ENCODE measurements at regions not wholly inside any gene's neighbourhood (a gene's known extent, or its start where the extent isn't known, plus 50 kb on each side); places are given as distances from the start of the nearest gene placed in this dataset.

DNA sequence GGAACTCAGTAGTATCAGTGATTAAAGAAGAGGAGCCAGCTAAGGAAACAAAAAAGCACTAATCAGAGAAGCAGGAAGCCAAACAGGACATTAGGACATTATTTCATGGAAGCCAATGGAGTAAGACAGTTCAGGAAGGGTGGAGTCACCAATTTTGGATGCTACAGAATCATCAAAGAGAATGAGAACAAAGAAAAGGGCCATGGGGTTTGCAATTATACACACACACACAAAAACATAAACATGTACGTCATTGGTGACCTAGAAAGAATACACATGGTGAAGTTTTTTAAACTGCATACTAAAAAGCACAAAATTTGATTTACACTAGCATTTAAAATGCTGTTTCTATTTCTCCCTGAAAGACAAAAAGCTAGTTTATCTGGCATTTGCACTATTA lies 96.8 kb upstream of the MRPS30 start:
- Histone ChIP-seq H3K9me1 (ENCODE audit: insufficient read depth, low read length) (no peaks in the 10 kb centered on the region), H2AK9ac (replicated peaks; ENCODE audit: low read depth, low read length, poor library complexity) (no peak overlapping the region), H3K9me3 (ENCODE audit: control insufficient read depth, insufficient read depth, low read length) (no peaks in the 10 kb centered on the region), H3K4me1 (ENCODE audit: control insufficient read depth, insufficient read depth, low read length) (no peaks in the 10 kb centered on the region), H3K18ac (ENCODE audit: low read depth, low read length) (no peak overlapping the region), H3K9ac (ENCODE audit: low read depth, low read length) (no peak overlapping the region), H4K20me1 (ENCODE audit: insufficient read depth, low read length) (no peaks in the 10 kb centered on the region), H3K36me3 (ENCODE audit: control insufficient read depth, insufficient read depth, low read length) (no peaks in the 10 kb centered on the region), H2BK5ac (ENCODE audit: low read depth, low read length, poor library complexity, severe bottlenecking) (no peak overlapping the region), H3K4ac (ENCODE audit: low read depth, low read length) (no peak overlapping the region), H4K8ac (ENCODE audit: low read depth in 2 of 2, low read length in 2 of 2) (no peak overlapping the region), H3K4me3 (ENCODE audit: insufficient read depth, low read depth, low read length) (no peak overlapping the region), H3K79me1 (ENCODE audit: low read depth in 1 of 2, low read length in 2 of 2) (no peaks in the 10 kb centered on the region), H3K56ac (ENCODE audit: extremely low read depth, insufficient read depth, low read length) (no peak overlapping the region), H2BK20ac (ENCODE audit: low read depth, low read length) (no peak overlapping the region), H3K23ac (ENCODE audit: low read depth, low read length) (no peak overlapping the region), H3K14ac (replicated peaks; ENCODE audit: low read depth, low read length) (no peak overlapping the region), H3K4me2 (ENCODE audit: low read depth, low read length) (no peak overlapping the region), H2AK5ac (ENCODE audit: low read depth, low read length) (no peak overlapping the region), H2AFZ (replicated peaks; ENCODE audit: low read length, poor library complexity) (no peak overlapping the region), H2BK120ac (ENCODE audit: low read depth, low read length) (no peak overlapping the region), H4K5ac (ENCODE audit: low read depth, low read length) (no peak overlapping the region), H4K91ac (ENCODE audit: insufficient read depth, low read depth, low read length) (no peak overlapping the region), H3K27me3 (ENCODE audit: control insufficient read depth, insufficient read depth, low read length) (no peaks in the 10 kb centered on the region), H3K27ac (ENCODE audit: insufficient read depth, low read length) (no peak overlapping the region), H2BK15ac (ENCODE audit: low read depth, low read length) (no peak overlapping the region)
- ATAC-seq (ENCODE audit: low read depth) (no peak), DNase-seq (no peak)
- ChIA-PET POLR2A (ENCODE audit: unreplicated experiment) (no interaction called here), CTCF (no interaction called here)
- BruUV-seq (replicated peaks) = no TSS peak
- intact Hi-C loops (cut with micrococcal nuclease) = no loop called here
- WGBS, 2 experiments (ENCODE audit: extremely low coverage in 2 of 2, insufficient read length in 1 of 2) = no CpG with 5 or more reads among the region's 1 CpG
- no peak for TF ChIP-seq RFX5 (IDR thresholded peaks at IDR 0.05; ENCODE audit: low read depth, low read length)
- TF ChIP-seq MAFK (IDR thresholded peaks at IDR 0.05; ENCODE audit: low read depth, low read length) = no peak
- no peak for TF ChIP-seq RAD21 (IDR thresholded peaks at IDR 0.05; ENCODE audit: low read length)
- TF ChIP-seq, protein P1, sequence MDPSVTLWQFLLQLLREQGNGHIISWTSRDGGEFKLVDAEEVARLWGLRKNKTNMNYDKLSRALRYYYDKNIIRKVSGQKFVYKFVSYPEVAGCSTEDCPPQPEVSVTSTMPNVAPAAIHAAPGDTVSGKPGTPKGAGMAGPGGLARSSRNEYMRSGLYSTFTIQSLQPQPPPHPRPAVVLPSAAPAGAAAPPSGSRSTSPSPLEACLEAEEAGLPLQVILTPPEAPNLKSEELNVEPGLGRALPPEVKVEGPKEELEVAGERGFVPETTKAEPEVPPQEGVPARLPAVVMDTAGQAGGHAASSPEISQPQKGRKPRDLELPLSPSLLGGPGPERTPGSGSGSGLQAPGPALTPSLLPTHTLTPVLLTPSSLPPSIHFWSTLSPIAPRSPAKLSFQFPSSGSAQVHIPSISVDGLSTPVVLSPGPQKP (IDR thresholded peaks at IDR 0.05; ENCODE audit: borderline replicate concordance, low read depth, low read length) = no peak
- no peak for TF ChIP-seq NFE2L2 (IDR thresholded peaks at IDR 0.05; ENCODE audit: low read depth, low read length)
- no peak for TF ChIP-seq CEBPB (IDR thresholded peaks at IDR 0.05; ENCODE audit: low read depth, low read length)
- TF ChIP-seq, protein P2, sequence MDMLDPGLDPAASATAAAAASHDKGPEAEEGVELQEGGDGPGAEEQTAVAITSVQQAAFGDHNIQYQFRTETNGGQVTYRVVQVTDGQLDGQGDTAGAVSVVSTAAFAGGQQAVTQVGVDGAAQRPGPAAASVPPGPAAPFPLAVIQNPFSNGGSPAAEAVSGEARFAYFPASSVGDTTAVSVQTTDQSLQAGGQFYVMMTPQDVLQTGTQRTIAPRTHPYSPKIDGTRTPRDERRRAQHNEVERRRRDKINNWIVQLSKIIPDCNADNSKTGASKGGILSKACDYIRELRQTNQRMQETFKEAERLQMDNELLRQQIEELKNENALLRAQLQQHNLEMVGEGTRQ (IDR thresholded peaks at IDR 0.05; ENCODE audit: low read depth, low read length) = no peak
- no peak for TF ChIP-seq SMC3 (IDR thresholded peaks at IDR 0.05; ENCODE audit: low read depth, low read length)
- TF ChIP-seq, protein P3, sequence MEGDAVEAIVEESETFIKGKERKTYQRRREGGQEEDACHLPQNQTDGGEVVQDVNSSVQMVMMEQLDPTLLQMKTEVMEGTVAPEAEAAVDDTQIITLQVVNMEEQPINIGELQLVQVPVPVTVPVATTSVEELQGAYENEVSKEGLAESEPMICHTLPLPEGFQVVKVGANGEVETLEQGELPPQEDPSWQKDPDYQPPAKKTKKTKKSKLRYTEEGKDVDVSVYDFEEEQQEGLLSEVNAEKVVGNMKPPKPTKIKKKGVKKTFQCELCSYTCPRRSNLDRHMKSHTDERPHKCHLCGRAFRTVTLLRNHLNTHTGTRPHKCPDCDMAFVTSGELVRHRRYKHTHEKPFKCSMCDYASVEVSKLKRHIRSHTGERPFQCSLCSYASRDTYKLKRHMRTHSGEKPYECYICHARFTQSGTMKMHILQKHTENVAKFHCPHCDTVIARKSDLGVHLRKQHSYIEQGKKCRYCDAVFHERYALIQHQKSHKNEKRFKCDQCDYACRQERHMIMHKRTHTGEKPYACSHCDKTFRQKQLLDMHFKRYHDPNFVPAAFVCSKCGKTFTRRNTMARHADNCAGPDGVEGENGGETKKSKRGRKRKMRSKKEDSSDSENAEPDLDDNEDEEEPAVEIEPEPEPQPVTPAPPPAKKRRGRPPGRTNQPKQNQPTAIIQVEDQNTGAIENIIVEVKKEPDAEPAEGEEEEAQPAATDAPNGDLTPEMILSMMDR (conservative IDR thresholded peaks at IDR 0.05; ENCODE audit: low read depth, low read length) = no peak
- TF ChIP-seq CHD1 (IDR thresholded peaks at IDR 0.05; ENCODE audit: low read depth, low read length) = no peak
- no peak for TF ChIP-seq POLR2A (IDR thresholded peaks at IDR 0.05; ENCODE audit: low read depth, low read length)
- TF ChIP-seq FOS (IDR thresholded peaks at IDR 0.05; ENCODE audit: low read depth, low read length) = no peak
- TF ChIP-seq MXI1 (IDR thresholded peaks at IDR 0.05; ENCODE audit: borderline replicate concordance, low read depth, low read length) = no peak
- TF ChIP-seq BHLHE40 (IDR thresholded peaks at IDR 0.05; ENCODE audit: low read depth, low read length) = no peak
- TF ChIP-seq MAZ (IDR thresholded peaks at IDR 0.05; ENCODE audit: borderline replicate concordance, low read depth, low read length) = no peak
- TF ChIP-seq RCOR1 (IDR thresholded peaks at IDR 0.05; ENCODE audit: insufficient replicate concordance, low read length) = no peak
- dilution Hi-C loops (cut with HindIII; ENCODE audit: low sequenced_read_pairs, unreplicated experiment) = no loop called here
- in situ Hi-C loops (cut with MboI; ENCODE audit: low sequenced_read_pairs) = no loop called here

All from IMR-90 (cell line).